ENCODE measurements at regions not wholly inside any gene's neighbourhood (a gene's known extent, or its start where the extent isn't known, plus 50 kb on each side); places are given as distances from the start of the nearest gene placed in this dataset.

DNA sequence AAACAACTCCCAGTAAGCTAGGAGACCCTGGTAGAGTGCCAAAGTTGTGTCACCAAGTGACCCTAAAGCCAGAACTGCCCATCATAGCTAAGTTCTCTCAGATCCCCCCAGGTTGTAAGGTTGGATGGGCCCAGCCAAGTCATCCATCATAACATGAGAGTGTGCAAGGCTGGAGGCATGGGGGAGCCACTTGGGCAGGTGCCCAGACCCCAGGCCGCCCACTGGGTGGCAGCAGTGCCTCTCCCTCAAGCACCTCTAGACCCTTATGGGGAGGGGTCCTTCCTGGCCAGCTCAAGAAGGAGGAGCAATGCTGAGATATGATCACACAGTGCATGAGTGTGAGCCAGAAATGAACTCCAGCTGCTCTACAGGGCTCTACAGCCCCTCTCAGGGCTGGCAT is 154.5 kb downstream of the MYLK4 start:
- in situ Hi-C loops (cut with HindIII; ENCODE audit: low sequenced_read_pairs): no loop called here
- no peak for DNase-seq (ENCODE audit: low read depth, low spot score)
- H3K4me3 ChIP-seq (ENCODE audit: low read depth, low read length): no peak overlapping the region
- TF ChIP-seq, protein P1, sequence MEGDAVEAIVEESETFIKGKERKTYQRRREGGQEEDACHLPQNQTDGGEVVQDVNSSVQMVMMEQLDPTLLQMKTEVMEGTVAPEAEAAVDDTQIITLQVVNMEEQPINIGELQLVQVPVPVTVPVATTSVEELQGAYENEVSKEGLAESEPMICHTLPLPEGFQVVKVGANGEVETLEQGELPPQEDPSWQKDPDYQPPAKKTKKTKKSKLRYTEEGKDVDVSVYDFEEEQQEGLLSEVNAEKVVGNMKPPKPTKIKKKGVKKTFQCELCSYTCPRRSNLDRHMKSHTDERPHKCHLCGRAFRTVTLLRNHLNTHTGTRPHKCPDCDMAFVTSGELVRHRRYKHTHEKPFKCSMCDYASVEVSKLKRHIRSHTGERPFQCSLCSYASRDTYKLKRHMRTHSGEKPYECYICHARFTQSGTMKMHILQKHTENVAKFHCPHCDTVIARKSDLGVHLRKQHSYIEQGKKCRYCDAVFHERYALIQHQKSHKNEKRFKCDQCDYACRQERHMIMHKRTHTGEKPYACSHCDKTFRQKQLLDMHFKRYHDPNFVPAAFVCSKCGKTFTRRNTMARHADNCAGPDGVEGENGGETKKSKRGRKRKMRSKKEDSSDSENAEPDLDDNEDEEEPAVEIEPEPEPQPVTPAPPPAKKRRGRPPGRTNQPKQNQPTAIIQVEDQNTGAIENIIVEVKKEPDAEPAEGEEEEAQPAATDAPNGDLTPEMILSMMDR (IDR thresholded peaks at IDR 0.05; ENCODE audit: low read depth, low read length): peak; percentile 13

DNA sequence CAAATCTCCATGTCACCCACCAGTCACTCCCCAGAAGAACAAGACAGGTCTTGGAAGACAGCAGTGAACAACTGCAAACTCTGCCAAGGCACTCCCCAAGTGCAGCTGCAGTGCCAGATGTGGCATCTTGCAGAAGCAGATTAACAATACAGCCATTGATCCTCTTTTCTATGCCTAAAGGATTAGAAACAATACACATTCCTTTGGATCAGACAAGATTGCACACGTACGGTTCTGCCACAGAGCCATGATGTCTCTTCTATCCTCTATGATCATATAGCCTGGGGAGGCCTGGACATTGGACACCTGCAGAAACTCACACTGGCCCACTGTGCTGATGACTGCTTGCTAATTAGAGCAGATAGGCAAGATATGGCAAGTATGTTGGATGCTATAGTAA is 155.9 kb downstream of the MYLK4 start:
- DNase-seq (ENCODE audit: low read depth, low spot score): no peak
- TF ChIP-seq, protein P1 (IDR thresholded peaks at IDR 0.05; ENCODE audit: low read depth, low read length): no peak
- no peak overlapping the region for H3K4me3 ChIP-seq (ENCODE audit: low read depth, low read length)
- in situ Hi-C loops (cut with HindIII; ENCODE audit: low sequenced_read_pairs): no loop called here

DNA sequence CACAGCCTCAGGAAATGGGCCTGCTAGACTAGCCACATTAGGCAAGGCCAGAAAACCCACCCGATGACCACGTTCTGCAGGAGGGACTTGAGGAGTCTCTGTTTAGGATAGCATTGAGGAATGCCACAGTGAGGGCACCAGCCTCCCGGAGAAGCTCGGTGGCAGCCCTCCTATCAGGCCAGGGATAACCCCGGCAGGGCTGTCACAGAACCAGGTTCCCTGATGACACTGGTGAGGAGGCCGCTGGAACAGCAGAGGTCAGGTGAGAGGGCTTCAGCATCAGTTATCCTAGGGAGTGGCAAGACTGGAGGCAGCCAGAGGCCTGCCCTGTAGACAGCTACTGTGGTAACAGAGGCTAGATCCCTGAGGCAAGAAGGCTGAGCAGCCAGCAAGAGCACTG is 157.6 kb downstream of the MYLK4 start:
- TF ChIP-seq, protein P1 (IDR thresholded peaks at IDR 0.05; ENCODE audit: low read depth, low read length): no peak
- in situ Hi-C loops (cut with HindIII; ENCODE audit: low sequenced_read_pairs): no loop called here
- no peak for DNase-seq (ENCODE audit: low read depth, low spot score)
- no peak overlapping the region for H3K4me3 ChIP-seq (ENCODE audit: low read depth, low read length)

DNA sequence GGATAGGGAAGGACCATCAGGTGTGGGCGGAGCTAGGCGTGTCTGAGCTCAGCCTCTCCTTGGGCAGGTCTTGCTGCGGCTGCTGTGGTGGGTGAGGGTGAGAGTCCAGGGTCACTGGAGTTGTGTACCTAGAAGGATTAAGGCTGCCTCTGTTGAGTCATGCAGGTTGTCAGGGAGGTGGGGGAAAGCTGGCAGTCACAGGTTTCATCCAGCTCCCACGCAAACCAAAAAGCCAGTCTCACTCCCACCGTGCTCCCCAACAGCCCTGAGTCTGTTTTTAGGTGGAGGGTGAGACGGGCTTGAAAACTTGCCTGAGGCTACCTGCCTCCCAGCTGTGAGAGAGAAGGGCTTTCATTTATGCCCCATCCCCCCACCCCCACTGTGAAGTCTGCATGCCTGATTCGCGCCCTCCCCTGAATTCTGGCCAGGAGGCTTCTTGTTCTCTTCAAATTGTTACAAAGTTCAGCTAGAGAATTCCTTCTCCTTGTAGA is 161.5 kb downstream of the MYLK4 start:
- in situ Hi-C loops (cut with HindIII; ENCODE audit: low sequenced_read_pairs): no loop called here
- TF ChIP-seq, protein P1 (IDR thresholded peaks at IDR 0.05; ENCODE audit: low read depth, low read length): no peak
- no peak overlapping the region for H3K4me3 ChIP-seq (ENCODE audit: low read depth, low read length)
- DNase-seq (ENCODE audit: low read depth, low spot score): no peak

DNA sequence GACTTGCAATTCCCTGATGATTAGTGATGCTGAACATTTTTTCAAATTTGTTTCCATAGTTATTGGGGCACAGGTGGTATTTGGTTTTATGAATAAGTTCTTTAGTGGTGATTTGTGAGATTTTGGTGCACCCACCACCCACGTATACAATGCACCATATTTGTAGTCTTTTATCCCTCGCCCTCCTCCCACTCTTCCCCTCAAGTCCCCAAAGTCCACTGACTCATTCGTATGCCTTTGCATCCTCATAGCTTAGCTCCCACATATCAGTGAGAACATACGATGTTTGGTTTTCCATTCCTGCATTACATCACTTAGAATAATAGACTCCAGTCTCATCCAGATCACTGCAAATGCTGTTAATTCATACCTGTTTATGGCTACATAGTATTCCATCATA is 167.3 kb downstream of the MYLK4 start:
- TF ChIP-seq, protein P1 (IDR thresholded peaks at IDR 0.05; ENCODE audit: low read depth, low read length): no peak
- H3K4me3 ChIP-seq (ENCODE audit: low read depth, low read length): no peak overlapping the region
- in situ Hi-C loops (cut with HindIII; ENCODE audit: low sequenced_read_pairs): no loop called here
- DNase-seq (ENCODE audit: low read depth, low spot score): no peak

DNA sequence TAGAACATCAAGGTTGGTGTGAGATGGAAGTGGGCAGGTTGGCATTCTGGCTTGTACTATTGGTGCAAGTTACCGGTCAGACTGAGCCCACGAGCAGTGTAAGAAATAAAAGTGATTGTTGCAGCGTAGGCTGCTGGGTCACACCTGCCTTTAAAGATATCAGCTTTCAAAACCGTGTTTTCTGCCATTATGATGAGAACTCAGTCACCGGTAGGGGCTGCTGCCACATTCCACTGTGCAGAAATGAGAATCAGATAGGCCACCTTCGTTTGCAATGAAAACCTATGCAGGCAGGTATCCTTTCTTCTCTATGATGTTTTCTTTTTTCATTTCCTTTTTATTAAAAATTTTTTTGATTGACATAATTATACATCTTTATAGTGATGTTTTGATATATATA is 168.5 kb downstream of the MYLK4 start:
- TF ChIP-seq, protein P1 (IDR thresholded peaks at IDR 0.05; ENCODE audit: low read depth, low read length): no peak
- DNase-seq (ENCODE audit: low read depth, low spot score): no peak
- no peak overlapping the region for H3K4me3 ChIP-seq (ENCODE audit: low read depth, low read length)
- in situ Hi-C loops (cut with HindIII; ENCODE audit: low sequenced_read_pairs): no loop called here

DNA sequence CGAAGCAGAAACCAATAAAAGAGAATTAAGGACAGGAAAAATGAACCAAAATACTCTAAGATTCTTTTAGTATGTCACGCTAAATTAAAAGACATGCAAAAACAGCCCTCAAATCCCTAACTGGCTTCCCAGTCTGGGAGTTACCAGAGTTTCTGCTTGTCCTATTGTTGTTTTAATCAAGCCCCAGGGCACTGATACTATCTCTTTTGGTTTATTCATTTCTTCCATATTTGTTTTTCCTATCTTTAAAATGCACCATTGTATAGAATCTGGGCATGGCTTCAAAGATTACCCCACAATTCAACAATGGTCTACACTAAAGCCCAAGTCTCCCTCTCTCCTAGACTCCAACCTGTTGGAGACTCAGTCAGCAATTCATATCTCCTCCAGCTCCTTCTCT is 169.1 kb downstream of the MYLK4 start:
- H3K4me3 ChIP-seq (ENCODE audit: low read depth, low read length): no peak overlapping the region
- in situ Hi-C loops (cut with HindIII; ENCODE audit: low sequenced_read_pairs): no loop called here
- DNase-seq (ENCODE audit: low read depth, low spot score): no peak
- TF ChIP-seq, protein P1 (IDR thresholded peaks at IDR 0.05; ENCODE audit: low read depth, low read length): no peak
